ENCODE measurements at regions not wholly inside any gene's neighbourhood (a gene's known extent, or its start where the extent isn't known, plus 50 kb on each side); places are given as distances from the start of the nearest gene placed in this dataset.

DNA sequence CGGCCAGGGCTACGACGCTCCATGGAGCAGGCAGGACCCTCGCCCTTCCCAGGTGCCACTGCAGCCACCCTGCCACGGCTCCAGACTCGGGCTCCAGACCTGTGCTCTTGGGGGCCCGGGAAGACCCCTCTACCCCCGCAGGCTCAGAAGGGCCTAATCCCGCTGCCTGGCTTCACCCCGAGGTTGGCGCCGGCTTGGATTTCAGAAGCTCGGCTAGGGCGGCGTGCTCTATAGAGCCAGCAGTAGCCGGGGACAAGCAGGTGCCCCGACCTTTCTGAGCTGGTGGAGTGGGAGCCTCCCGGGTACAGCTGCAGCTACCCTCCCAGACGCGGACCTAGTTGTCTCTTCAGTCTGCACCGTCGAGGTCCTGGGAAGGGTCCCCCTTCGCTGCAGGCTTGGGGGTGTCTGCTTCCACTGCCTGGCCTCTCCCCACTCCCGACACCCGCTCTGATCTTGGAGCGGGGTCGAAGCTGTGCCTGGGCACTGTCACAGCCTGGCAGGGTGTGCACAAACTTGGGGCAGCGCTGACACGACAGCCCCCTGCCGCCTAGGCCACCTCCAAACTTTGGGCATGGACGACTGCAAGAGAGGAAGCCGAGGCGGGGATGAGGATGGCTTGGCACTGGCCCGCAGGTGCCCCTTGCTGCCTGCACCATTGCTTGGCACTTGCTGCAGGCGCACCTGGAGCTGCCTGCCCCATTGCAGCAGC lies 1366.1 kb upstream of the CDH9 start:
- no peak overlapping the region for H3K4me3 ChIP-seq
- intact Hi-C loops (cut with DNase I): no loop called here
- H3K36me3 ChIP-seq: no peaks in the 10 kb centered on the region
- no peak for TF ChIP-seq EP300 (IDR thresholded peaks at IDR 0.05)
- no peak for TF ChIP-seq POLR2AphosphoS5 (IDR thresholded peaks at IDR 0.05)
- TF ChIP-seq, protein P1, sequence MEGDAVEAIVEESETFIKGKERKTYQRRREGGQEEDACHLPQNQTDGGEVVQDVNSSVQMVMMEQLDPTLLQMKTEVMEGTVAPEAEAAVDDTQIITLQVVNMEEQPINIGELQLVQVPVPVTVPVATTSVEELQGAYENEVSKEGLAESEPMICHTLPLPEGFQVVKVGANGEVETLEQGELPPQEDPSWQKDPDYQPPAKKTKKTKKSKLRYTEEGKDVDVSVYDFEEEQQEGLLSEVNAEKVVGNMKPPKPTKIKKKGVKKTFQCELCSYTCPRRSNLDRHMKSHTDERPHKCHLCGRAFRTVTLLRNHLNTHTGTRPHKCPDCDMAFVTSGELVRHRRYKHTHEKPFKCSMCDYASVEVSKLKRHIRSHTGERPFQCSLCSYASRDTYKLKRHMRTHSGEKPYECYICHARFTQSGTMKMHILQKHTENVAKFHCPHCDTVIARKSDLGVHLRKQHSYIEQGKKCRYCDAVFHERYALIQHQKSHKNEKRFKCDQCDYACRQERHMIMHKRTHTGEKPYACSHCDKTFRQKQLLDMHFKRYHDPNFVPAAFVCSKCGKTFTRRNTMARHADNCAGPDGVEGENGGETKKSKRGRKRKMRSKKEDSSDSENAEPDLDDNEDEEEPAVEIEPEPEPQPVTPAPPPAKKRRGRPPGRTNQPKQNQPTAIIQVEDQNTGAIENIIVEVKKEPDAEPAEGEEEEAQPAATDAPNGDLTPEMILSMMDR (IDR thresholded peaks at IDR 0.05): no peak
- no peak for TF ChIP-seq POLR2A (IDR thresholded peaks at IDR 0.05; ENCODE audit: low read depth)
- no peaks in the 10 kb centered on the region for H3K4me1 ChIP-seq
- no peak overlapping the region for H3K27ac ChIP-seq (replicated peaks in 1 of 4)
- no peaks in the 10 kb centered on the region for H3K9me3 ChIP-seq
- no peaks in the 10 kb centered on the region for H3K27me3 ChIP-seq
- 89% methylated on average over 15 of the region's 35 CpGs for WGBS
- DNase-seq (ENCODE audit: extremely low spot score): no peak

DNA sequence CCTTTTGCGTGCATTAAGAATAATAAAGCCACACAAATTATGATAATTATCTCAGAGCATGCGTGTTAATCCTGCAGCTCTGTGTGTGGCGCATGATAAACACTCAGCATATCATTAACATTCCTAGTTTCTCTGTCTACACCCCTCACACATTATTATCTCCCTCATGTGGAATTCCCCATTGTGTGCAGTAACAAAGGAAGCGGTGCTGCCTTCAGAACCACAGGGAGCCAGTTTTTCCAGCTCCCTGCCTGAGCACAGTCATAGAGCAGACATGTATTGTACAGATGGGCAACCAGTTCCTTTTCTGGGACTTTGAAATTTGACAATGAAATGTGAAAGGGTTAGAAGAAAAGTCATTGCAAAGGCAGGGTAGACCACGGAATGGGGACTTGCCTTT lies 1365.5 kb upstream of the CDH9 start:
- intact Hi-C loops (cut with DNase I): no loop called here
- no peak overlapping the region for H3K4me3 ChIP-seq
- 91% methylated on average over 5 of the region's 5 CpGs for WGBS
- no peak overlapping the region for H3K27ac ChIP-seq (replicated peaks in 1 of 4)
- no peaks in the 10 kb centered on the region for H3K36me3 ChIP-seq
- TF ChIP-seq POLR2AphosphoS5 (IDR thresholded peaks at IDR 0.05) (no peak), EP300 (IDR thresholded peaks at IDR 0.05) (no peak), POLR2A (IDR thresholded peaks at IDR 0.05; ENCODE audit: low read depth) (no peak)
- TF ChIP-seq, protein P1 (IDR thresholded peaks at IDR 0.05): no peak
- no peak for DNase-seq (ENCODE audit: extremely low spot score)
- H3K9me3 ChIP-seq: no peaks in the 10 kb centered on the region
- H3K4me1 ChIP-seq: no peaks in the 10 kb centered on the region
- H3K27me3 ChIP-seq: no peaks in the 10 kb centered on the region

DNA sequence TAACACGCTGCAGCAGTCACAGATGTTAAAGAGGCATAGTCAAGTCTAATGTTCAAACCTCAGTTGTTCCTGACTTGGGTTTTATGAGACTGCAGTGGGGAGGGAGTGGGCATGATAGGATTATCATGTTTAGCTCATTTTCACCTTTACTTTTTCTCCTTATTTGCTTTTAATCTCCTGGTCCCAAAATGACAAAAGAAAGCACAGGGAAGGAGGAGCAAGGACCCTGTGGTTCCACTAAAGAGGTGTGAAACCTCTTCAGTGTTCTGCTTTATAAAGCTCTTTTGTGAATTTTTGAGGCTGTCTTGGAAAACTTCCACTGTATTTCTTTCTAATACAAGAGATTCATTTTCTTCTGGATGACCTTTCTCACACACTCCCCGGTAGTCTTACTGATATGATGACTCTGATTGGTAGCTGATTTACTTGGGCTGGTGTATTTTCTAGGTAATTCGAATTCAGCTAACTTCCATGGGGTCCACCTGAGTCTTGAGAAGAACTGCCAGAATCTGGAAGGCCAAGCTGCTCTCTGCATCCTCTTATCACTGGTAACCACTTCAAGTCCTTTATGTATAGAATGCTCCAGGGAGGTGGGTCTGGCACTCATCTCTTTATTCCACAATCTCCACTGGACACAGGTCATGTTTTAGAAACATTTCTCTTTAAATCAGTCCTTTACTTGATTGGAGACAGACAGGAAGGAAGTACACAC lies 1364.4 kb upstream of the CDH9 start:
- H3K27ac ChIP-seq (replicated peaks in 1 of 4): no peak overlapping the region
- 68% methylated on average over 3 of the region's 3 CpGs for WGBS
- intact Hi-C loops (cut with DNase I): no loop called here
- no peaks in the 10 kb centered on the region for H3K27me3 ChIP-seq
- no peak for DNase-seq (ENCODE audit: extremely low spot score)
- no peak overlapping the region for H3K4me3 ChIP-seq
- H3K36me3 ChIP-seq: no peaks in the 10 kb centered on the region
- no peaks in the 10 kb centered on the region for H3K9me3 ChIP-seq
- TF ChIP-seq, protein P1 (IDR thresholded peaks at IDR 0.05): no peak
- no peak for TF ChIP-seq POLR2A (IDR thresholded peaks at IDR 0.05; ENCODE audit: low read depth)
- no peak for TF ChIP-seq POLR2AphosphoS5 (IDR thresholded peaks at IDR 0.05)
- TF ChIP-seq EP300 (IDR thresholded peaks at IDR 0.05): no peak
- peaks cover 0 to 2% (median 0%) of the 10 kb centered on the region in 4 donors for H3K4me1 ChIP-seq

DNA sequence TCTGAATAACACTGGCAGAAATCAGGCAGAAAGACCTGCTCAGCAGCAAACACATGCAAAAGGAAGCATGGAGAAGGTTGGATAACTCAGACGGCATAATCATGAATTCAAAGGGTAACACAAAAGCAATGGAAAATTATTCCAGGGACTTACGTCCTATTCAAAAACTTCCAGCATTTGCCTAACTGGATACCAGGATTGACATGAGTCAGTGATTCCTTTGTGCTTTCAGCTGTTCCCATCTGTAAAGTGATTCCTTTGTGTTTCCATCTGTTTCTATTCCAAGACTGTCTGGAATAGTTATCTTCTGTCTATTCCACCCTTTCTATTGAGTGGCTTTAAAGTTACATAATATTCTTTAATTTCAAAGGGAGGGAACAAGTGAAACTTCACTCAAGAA lies 1361.7 kb upstream of the CDH9 start:
- no peak overlapping the region for H3K4me3 ChIP-seq
- WGBS: 88% methylated on average over 2 of the region's 2 CpGs
- H3K27ac ChIP-seq (replicated peaks in 1 of 4): no peak overlapping the region
- no peak for TF ChIP-seq POLR2A (IDR thresholded peaks at IDR 0.05; ENCODE audit: low read depth)
- TF ChIP-seq EP300 (IDR thresholded peaks at IDR 0.05): no peak
- TF ChIP-seq POLR2AphosphoS5 (IDR thresholded peaks at IDR 0.05): no peak
- TF ChIP-seq, protein P1 (IDR thresholded peaks at IDR 0.05): no peak
- H3K36me3 ChIP-seq: no peaks in the 10 kb centered on the region
- peaks cover 0 to 7% (median 0%) of the 10 kb centered on the region in 4 donors for H3K4me1 ChIP-seq
- no peaks in the 10 kb centered on the region for H3K27me3 ChIP-seq
- DNase-seq (ENCODE audit: extremely low spot score): no peak
- no peaks in the 10 kb centered on the region for H3K9me3 ChIP-seq
- intact Hi-C loops (cut with DNase I): no loop called here
